Hepatocyte (in vitro differentiated cells): ENCODE measurements at regions not wholly inside any gene's neighbourhood (a gene's known extent, or its start where the extent isn't known, plus 50 kb on each side); places are given as distances from the start of the nearest gene placed in this dataset.

Experiments
- EZH2 ChIP-seq: fragments of 200-600 bp; sonication (generic); IDR thresholded peaks from 2 replicates; pipeline ENCODE4 v1.6.1; 2016; ENCODE audit warnings: antibody characterized with exemption, mild to moderate bottlenecking, borderline replicate concordance
- EZH2phosphoT487 ChIP-seq: fragments of 200-600 bp; sonication (generic); IDR thresholded peaks from one replicate; pipeline ENCODE4 v1.6.1; 2018; ENCODE audit warnings: antibody characterized with exemption, mild to moderate bottlenecking, low read depth, moderate library complexity; ENCODE audit not compliant: unreplicated experiment, severe bottlenecking
- TF ChIP-seq, protein P1 (sequence below): fragments of 200-600 bp; sonication (generic); IDR thresholded peaks from 2 replicates; pipeline ENCODE4 v1.5.1; 2016; ENCODE audit warnings: antibody characterized with exemption, mild to moderate bottlenecking; ENCODE audit not compliant: poor library complexity

DNA sequence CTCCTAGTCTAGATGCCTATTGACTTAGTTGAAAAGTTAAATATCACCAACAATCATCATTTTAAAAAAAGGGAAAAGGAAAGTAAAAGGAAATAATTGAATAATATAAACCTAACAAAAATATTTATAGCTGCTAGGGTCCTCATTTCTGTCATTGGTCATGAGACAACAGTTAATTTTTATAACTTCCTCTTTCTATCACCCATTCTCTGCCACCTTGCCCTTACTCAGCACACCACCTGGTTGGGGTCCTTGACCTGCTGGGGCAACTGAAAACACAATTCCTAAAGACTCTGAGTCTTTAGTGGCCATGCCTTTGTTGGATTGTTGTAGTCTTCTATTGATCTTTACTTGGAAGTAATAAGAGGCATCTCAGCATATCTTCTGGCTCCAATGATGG is 179.5 kb upstream of the MAST4 start:
- TF ChIP-seq, protein P1, sequence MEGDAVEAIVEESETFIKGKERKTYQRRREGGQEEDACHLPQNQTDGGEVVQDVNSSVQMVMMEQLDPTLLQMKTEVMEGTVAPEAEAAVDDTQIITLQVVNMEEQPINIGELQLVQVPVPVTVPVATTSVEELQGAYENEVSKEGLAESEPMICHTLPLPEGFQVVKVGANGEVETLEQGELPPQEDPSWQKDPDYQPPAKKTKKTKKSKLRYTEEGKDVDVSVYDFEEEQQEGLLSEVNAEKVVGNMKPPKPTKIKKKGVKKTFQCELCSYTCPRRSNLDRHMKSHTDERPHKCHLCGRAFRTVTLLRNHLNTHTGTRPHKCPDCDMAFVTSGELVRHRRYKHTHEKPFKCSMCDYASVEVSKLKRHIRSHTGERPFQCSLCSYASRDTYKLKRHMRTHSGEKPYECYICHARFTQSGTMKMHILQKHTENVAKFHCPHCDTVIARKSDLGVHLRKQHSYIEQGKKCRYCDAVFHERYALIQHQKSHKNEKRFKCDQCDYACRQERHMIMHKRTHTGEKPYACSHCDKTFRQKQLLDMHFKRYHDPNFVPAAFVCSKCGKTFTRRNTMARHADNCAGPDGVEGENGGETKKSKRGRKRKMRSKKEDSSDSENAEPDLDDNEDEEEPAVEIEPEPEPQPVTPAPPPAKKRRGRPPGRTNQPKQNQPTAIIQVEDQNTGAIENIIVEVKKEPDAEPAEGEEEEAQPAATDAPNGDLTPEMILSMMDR = no peak
- TF ChIP-seq EZH2phosphoT487 = no peak
- no peak for TF ChIP-seq EZH2
